Lower leg skin (tissue), 3 donors: ENCODE measurements at regions not wholly inside any gene's neighbourhood (a gene's known extent, or its start where the extent isn't known, plus 50 kb on each side); places are given as distances from the start of the nearest gene placed in this dataset.

ENCODE experiments used
- CTCF ChIP-seq, 3 donors: fragments of 450-650 bp; IDR thresholded peaks; one replicate each; pipeline ENCODE4 v1.5.1; 2016; ENCODE audit warnings: antibody characterized with exemption in 3 of 3, mild to moderate bottlenecking in 3 of 3, moderate library complexity in 2 of 3
- POLR2A ChIP-seq, 2 donors: fragments of 450-650 bp; IDR thresholded peaks; one replicate each; pipeline ENCODE4 v1.6.1; 2016 to 2017; ENCODE audit warnings: antibody characterized with exemption in 2 of 2, mild to moderate bottlenecking in 1 of 2, moderate library complexity in 1 of 2

- TF ChIP-seq CTCF (IDR thresholded peaks at IDR 0.05) (no peak), POLR2A (IDR thresholded peaks at IDR 0.05) (no peak)
Measured at GRCh38 chr5:36741128-36741527, 134.7 kb downstream of the SLC1A3 start.
